ENCODE measurements at regions not wholly inside any gene's neighbourhood (a gene's known extent, or its start where the extent isn't known, plus 50 kb on each side); places are given as distances from the start of the nearest gene placed in this dataset.

DNA sequence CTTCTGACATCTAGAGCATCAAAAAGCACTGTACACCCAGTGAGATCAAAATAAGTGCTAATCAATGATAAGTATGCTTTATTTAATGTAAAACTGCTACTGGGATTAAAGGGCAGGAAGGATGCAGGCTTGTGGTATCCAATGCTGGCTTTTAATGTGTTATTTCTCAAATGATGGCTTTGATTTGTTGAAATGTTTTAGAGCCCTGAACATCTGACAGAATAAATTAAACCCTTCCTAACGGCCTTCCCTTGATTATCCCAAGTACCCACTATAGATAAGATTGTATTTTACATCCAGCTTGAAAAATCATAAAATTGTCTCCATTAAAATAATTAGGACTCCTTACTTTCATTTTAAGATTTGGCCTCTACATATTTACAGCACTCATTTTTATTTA lies 382.9 kb downstream of the HNRNPD start:
- no peak for DNase-seq

DNA sequence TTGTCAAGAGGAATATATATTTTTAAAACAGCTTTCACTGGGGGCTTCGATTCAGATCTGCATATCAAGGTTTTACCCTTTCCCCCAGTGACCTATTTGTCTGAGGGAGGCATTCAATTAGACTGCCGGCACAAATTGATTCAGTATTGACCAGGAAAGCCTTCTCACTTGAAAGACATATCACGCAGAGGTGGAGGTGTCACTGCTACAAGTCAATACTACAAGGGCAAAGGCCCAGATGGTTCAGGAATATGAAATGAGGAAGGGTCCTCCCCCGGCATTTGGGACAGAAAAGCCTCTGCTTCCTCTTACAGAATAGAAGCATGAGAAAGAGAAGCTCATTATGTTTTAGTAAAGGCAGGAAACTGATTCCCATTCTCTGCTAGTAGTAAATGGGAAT lies 383.6 kb downstream of the HNRNPD start:
- DNase-seq: no peak

- DNase-seq: no peak
These were observed 384.6 kb downstream of the HNRNPD start for GRCh38 chr4:81989202-81989601.

- DNase-seq: no peak
These were observed 385.6 kb downstream of the HNRNPD start for GRCh38 chr4:81988178-81988577.

GRCh38 chr4:81984746-81985145 lies 389.0 kb downstream of the HNRNPD start:
- no peak for DNase-seq

- DNase-seq: no peak
These were observed 390.8 kb downstream of the HNRNPD start for GRCh38 chr4:81982846-81983540.

GRCh38 chr4:81981218-81981617 lies 392.6 kb downstream of the HNRNPD start:
- no peak for DNase-seq

- no peak for DNase-seq
These were observed 399.3 kb downstream of the HNRNPD start for GRCh38 chr4:81974523-81974922.

DNA sequence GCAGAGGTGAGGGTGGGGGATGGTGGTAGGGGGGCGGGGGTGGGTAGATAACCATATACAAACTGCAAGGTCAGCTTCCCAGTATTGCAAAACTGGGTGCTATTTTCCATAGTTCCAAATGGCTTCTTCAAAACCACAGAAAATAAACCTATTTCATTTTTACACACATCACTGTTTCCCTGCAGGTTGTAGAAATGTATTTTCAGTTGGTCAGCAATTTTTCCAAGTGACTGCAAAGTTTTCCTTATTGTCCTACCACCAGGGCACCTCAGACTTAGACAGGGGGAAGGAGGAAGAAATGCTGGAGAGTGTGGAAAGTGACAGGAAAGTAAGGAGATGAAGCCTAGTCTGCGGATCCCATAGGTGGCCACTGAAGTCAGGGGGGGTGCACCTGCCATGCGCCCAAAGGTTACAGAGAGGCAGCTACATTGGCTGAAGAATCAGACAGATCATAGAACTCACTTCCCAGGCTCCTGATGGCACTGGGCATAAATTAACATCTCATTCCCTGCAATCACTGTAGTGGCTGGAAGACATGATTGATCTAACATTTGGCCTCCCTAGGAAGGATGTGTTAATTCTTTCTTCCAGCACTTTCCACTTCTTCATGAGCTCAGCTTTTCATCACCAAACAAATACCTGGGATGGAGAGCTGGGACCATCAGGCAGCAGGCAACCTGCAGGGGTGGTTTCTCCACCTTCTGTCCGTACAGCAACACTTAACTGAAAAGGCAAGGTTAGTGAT lies 402.0 kb downstream of the HNRNPD start:
- DNase-seq: no peak

GRCh38 chr4:81971061-81971460 lies 402.7 kb downstream of the HNRNPD start:
- DNase-seq: no peak

DNA sequence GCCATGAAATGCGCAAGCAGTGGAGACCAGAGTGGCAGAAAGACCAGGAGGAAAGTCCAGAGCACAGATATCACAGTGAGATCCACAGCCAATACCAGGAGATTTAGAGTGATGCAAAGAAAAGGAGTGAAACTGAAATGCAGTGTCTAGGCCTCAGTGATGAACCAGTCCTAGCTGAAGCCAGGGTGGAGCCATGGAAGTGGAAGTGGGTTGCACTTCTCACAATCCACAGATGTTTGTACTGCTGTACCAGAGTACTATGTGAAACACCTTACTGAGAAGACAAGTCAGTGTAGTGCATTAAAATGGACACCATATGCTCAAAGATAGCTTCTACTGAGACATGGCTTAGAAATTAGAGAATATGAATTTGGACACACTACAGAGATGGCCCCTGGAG lies 403.3 kb downstream of the HNRNPD start:
- no peak for DNase-seq

DNA sequence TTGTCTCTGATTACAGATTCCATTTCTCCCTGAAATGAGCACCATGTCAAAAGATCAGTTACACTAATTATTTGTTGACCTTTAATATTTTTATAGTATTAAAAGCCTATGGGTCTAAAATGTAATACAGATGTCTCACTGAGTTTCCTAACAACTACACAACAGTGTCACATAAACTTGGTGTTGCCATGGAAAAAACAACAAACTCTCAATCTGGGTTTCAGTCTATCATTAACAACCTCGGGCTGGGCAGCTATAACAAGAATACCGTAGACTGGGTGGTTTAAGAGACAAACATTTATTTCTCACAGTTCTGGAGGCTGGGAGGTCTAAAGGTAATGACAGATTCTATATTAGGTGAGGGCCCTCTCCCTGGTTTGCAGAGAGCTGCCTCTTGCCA lies 407.1 kb downstream of the HNRNPD start:
- DNase-seq: no peak

DNA sequence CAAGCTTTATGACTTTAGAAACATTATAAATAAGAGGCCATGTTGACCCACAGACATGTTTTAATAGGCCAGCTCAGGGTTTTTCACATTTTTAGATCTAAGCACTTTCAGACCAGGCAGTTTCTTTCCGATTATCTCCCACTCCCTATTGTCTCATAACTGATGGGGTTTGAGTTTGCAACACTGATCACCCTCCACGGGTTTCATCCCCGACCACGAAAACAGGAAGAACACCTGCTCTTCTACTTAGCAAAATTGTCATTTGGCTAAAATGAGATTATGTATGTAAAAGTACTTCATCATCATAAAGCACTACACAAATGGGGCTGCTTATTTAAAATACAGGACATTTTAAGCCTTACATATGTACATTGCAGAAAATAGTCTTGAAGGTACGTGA lies 407.9 kb downstream of the HNRNPD start:
- DNase-seq: no peak

DNA sequence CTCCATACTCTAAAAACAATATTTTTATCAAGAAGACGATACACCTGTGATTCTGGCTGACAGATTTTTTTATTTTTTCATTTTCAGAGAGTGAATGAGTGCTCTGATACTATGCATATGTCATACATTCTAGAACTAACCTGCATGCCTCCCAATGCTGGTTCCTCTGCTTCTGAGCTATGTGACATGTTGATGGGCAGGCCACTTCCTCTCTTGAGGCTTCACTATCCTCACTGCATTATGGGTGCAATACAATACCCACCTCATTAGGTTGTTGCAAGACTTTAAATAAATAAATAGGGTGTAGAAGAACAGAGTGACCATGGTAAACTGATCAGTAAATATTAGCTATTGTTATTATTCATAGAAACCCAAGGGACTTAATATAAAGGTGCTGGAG lies 408.3 kb downstream of the HNRNPD start:
- DNase-seq: no peak

GRCh38 chr4:81963763-81964020 lies 410.1 kb downstream of the HNRNPD start:
- DNase-seq: no peak

DNA sequence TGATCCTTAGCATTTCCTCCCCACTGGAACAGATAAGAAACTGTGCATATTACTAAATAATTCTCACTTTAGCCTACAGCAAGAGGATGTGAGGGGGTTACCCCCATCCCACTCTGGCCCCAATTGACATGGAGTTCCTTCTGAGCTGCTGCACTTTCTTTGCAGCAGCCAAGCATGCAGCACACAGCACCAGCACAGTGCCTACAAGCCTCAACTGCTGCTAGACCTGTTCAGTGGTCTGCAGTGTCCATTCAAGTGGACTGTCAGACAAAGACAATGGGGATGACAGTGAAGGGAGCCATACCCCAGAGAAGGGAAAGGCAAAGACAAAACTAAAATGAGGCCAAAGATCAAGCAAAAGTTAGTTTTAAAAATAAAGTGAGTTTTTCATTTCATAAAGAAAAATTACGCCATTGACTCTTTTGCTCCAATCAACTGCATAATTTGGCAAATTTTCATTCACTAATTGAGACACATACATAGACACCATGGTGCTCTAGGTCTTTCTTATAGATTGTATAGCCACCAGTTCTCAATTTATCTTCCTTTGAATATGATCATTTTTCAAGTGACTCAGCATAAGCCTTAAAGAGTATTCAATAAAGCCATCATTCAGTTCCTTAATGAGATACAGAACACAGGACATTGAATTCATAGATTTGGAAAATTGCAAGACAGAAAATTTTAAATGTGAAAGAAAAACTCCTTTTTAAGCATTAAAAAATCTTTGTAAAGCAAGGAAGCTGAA lies 410.6 kb downstream of the HNRNPD start:
- no peak for DNase-seq

GRCh38 chr4:81960961-81961360 lies 412.8 kb downstream of the HNRNPD start:
- DNase-seq: no peak

GRCh38 chr4:81954271-81954670 lies 419.5 kb downstream of the HNRNPD start:
- no peak for DNase-seq

DNA sequence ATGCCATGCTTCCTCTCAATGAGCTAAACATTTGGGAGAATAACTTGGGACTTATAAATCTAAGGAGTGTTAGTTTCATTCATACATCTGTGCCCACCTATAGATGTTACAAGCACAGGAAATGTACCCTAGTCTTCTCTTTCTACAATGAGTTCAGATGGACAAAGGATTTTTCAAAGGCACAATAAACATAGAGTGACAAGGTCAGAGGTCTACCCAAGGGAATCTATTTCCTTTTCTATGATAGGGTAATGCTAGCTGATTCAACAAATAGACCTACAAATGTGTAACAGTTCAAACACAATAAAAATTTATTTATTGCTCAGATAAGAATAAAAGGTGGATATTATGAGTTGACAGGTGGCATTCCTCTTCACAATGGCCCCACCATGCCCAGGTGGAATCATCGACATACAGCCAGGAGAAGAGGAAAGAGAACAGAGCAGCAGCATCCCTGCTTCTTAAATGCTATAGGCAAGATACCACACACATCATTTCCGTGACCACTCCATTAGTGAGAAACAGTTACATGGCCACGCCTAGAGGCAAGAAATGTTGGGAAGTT lies 421.8 kb downstream of the HNRNPD start:
- no peak for DNase-seq

- DNase-seq: no peak
These were observed 426.8 kb downstream of the HNRNPD start for GRCh38 chr4:81946996-81947395.

DNA sequence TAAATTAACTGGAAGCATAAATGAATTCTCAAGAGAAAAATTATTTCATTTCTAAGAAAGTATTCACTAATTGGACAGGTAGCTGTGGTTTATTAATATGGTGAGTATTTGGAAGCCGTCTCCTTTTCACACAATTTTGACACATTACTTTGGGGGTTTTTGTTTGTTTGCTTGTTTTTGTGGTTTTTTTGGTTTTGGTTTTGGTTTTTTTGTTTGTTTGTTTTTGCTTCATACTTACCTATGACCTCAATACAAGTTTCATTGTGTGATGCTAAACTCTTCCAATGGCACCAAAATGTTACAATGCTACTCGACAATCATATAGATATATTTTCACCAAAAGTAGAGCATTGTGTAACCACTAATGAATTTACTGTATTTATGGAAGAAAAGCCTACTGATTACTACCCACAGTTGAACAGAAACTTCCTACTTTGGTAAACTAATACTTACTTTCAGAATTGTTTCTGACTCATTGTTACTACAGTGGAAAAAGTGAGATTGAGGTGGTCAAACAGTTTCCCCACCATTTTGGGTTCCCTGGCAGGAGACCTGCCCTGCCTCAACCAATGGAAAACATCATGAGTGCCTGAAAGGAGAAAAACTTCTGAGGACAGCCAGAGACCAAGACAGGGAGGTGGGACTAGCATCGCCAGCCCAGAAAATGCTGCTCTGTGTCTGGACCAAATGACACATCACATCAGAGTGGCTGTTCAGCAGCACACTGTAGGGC lies 443.1 kb downstream of the HNRNPD start:
- DNase-seq: no peak

- DNase-seq: no peak
These were observed 450.7 kb downstream of the HNRNPD start for GRCh38 chr4:81923140-81923539.

GRCh38 chr4:81922313-81922712 lies 450.6 kb upstream of the RASGEF1B start:
- no peak for DNase-seq
